C4-2B (cell line): ENCODE measurements at regions not wholly inside any gene's neighbourhood (a gene's known extent, or its start where the extent isn't known, plus 50 kb on each side); places are given as distances from the start of the nearest gene placed in this dataset.

ENCODE experiments used
- ZFX ChIP-seq: fragments of 450-650 bp; IDR thresholded peaks from 2 replicates; pipeline ENCODE4 v1.6.1; 2017
- TF ChIP-seq, protein P1 (sequence below): fragments of 450-650 bp; conservative IDR thresholded peaks from 2 replicates; pipeline ENCODE4 v1.5.1; 2017; ENCODE audit warnings: mild to moderate bottlenecking

DNA sequence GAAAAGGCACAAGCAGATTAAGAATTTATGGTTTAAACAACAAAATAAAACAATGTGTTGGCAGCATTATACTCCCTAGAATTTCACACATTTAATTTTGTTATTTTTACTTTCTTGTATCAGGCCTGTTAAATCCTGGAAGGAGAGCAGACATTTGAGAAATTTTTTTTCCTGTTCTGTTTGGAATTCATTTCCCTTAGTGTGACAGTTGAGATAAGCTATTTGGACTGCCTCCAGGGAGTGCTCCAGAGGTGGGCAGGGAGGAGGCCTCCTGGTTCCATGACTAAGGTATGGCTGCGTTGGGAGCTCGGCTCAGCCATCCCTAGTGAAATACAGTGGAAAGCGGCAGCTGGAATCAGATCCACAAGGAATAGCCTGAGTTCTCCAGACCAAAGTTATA lies 185.7 kb downstream of the KCNRG start:
- TF ChIP-seq, protein P1, sequence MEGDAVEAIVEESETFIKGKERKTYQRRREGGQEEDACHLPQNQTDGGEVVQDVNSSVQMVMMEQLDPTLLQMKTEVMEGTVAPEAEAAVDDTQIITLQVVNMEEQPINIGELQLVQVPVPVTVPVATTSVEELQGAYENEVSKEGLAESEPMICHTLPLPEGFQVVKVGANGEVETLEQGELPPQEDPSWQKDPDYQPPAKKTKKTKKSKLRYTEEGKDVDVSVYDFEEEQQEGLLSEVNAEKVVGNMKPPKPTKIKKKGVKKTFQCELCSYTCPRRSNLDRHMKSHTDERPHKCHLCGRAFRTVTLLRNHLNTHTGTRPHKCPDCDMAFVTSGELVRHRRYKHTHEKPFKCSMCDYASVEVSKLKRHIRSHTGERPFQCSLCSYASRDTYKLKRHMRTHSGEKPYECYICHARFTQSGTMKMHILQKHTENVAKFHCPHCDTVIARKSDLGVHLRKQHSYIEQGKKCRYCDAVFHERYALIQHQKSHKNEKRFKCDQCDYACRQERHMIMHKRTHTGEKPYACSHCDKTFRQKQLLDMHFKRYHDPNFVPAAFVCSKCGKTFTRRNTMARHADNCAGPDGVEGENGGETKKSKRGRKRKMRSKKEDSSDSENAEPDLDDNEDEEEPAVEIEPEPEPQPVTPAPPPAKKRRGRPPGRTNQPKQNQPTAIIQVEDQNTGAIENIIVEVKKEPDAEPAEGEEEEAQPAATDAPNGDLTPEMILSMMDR, result no peak
- no peak for TF ChIP-seq ZFX
